GM19099 (cell line): ENCODE measurements at regions not wholly inside any gene's neighbourhood (a gene's known extent, or its start where the extent isn't known, plus 50 kb on each side); places are given as distances from the start of the nearest gene placed in this dataset.

Experiments
- POLR2A ChIP-seq: IDR thresholded peaks from 3 replicates; pipeline ENCODE4 v1.6.1; 2011; ENCODE audit warnings: low read depth; ENCODE audit not compliant: insufficient read length; ENCODE audit errors: extremely low read depth

DNA sequence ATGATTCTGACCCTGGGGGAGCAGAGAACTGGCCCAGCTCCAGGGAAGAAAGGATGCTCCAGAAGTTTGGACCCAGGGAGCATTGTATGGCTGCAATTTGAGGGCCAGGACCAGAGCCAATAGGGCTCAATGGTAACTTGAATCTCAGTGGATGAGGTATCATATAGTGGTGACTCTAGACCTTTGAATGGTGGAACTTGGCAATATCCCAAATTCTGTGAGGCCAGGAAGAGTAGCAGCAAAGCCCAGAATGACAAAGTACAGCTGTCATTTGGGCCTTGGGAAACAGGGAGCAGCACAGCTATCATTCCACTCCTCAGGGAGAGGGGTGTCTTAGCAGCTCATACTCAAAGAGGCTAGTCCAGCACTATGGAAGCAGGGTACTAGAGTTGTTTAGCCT lies 332.9 kb upstream of the RBMS1 start:
- TF ChIP-seq POLR2A: no peak

DNA sequence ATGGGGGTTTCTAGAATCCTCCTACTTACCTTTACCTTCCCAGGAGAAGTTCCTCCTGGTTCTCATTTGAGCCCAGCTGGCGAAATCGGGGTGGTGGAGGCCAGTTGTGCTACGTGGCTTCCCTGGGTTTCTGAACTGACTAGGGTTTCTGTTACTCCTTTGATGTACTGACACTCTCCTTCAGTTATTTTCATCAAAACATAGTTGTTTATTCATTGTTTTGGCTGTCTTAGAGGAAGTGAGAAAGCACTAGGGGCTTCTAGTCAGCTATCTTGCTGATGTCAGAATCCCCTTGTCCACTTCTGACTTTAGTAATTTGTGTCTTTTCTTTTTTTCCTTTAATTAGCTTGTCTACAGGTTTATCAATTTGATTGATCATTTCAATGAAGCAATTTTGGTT lies 332.2 kb upstream of the TANK start:
- no peak for TF ChIP-seq POLR2A

DNA sequence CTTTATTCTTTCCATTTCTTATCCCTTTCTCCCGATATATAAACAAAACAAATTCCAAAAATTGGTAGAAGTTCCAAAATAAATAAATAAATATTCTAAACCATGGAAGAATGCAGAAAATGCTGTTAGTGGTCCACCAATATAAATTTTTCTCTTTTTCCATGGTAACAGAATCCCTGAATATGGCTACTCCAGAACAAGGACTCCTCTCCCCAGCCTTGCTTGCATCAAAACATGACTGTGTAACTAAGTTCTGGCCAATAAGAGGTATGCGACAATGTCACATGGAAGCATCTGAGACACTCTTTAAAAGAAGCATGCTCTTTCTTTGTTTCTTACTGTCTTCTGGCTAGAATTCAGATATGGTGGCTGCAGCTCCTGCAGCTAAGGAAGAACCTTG lies 325.1 kb upstream of the TANK start:
- TF ChIP-seq POLR2A: no peak

DNA sequence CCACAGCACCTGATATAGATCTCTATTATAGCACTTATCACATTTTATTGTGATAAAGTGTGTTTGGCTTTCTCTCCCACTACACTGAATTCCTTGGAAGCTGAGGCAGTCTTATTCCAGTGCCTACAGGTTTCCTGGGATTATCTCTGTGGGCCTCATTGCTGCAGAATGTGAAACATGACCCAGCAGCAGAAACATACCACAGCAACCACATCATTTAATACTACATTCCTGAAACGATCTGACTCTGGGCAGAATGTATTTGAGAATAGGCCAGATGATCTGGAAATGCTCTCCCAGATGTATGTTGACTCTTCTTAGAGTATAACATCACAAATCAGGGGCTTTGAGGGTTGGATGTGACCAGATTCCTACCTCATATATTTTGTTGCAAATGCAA lies 323.5 kb upstream of the TANK start:
- no peak for TF ChIP-seq POLR2A

DNA sequence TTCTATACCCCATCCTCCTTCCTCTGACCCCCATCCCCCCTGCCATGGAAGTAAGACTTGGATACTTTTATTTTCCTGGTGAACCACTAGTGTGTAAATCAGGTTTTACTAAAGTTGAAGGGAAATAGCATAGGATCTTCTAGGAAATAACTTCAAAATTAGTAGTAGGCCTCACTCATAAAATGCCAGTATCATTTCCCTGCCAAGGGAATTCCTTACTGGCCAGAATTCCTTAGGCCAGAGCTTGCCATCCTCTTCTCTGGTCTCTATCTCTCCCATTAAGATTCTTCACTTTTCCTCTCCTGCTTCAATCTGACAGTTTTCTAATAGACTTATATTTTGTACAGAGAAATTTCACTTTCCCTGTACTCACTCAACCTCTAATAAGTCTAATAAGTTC lies 322.8 kb upstream of the TANK start:
- no peak for TF ChIP-seq POLR2A

DNA sequence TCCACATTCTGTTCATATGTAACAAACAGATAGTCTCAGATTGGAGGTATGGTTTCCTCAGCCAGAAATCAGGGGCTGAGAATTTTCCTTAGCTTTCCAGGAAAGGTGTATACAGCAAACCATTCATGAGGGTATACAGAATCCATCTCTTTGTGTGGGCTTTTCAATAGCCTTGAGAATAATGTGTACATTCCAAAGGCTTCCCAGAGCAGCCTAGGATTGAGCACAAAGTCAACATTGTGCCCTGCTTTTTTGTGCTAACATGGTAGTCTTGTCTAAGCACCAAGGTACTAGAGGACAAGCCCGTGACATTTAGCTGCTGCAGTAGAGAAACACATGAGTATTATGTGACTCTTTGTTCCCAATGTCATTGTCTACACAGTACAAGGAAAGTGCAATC lies 322.1 kb upstream of the TANK start:
- TF ChIP-seq POLR2A: no peak

DNA sequence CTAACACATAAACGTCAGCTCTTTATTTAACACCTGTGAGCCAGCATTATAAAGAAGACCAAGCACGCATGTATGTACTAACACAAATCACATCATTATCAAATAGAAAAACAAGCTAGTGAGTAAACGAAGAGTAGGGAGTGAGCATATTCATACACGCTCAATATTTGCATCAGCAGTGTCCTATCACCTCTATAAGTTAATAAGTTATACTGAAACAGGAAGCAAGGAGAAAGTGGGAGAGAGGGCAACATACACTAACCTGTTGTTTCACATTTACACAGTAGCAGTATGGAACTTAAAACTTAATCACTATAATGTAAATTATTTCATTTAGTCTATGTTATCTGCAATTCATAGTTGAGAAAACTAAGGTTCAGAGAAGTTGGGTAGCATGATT lies 321.5 kb upstream of the TANK start:
- TF ChIP-seq POLR2A: no peak

DNA sequence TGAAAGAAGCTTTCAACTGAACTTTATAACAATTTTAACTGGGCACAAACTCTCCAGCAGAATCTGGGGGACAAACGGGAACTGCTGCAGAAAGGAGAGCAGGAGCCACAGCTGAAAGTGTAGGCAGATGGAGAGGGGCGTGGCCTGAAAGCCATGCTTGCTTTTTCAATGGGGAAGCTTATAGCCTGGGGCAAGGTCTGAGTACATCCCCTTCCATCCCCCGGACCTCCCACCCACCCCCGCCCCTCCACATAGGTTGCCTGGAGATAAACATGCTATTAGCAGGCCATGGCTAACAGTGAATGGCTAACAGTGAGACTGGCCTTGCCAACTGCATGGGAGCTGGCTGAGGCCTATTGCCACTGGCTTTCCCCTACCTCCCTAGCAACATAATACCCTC lies 317.9 kb upstream of the TANK start:
- TF ChIP-seq POLR2A: no peak

DNA sequence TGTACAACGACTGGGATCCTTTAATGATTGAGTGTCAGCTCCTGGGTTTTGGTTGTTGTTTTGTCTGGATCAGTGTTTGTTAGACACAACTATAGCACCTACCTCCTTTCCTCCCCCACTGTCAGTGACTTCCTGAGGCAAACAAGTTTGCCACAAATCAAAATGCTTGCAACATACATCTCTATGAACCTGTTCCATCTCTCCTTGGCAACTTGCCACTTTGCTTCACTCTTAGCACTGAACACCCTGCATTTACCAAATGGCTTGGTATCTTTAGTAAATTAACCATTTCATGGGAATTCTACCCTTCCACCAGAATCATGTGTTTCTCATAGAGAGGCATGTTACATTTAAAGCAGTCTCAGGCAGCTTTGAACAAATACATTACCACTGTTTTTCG lies 301.1 kb upstream of the TANK start:
- no peak for TF ChIP-seq POLR2A

DNA sequence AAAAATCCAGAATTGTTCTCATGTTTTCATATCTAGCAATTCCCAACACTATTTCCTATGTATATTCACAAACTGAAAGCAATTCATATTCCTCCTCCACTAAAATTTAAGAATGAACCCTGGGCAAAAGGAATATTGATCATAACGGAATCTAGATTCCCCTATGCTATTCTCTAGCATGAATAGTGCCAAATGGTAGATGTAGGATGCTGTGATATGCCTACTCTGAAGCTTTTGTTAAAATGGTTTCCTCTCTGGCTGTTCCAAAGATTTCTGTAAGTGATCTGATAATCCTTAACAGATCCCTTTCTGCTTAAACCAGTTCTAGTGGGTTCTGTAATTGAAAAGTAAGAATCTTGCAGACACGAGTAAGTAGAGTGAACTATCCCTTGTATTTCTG lies 298.0 kb upstream of the TANK start:
- no peak for TF ChIP-seq POLR2A

DNA sequence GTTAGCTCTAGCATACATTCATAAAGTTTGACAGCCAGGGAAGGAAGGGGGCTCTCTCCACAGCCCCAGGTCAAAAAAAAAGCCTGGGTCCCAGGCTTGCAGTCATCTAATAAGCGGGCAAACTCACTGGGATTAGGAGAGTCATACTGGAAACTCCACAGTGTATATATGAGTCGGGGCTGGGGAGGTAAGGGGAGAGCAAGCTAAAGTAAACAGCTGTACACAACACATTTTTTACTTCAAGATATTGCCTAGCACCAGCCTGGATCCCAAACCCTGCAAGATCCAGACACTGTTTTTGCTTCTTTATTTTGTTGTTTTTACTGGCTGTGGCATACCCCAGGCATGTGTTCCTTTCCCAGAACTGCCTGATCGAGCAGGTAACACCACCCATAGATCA lies 291.3 kb upstream of the TANK start:
- no peak for TF ChIP-seq POLR2A

DNA sequence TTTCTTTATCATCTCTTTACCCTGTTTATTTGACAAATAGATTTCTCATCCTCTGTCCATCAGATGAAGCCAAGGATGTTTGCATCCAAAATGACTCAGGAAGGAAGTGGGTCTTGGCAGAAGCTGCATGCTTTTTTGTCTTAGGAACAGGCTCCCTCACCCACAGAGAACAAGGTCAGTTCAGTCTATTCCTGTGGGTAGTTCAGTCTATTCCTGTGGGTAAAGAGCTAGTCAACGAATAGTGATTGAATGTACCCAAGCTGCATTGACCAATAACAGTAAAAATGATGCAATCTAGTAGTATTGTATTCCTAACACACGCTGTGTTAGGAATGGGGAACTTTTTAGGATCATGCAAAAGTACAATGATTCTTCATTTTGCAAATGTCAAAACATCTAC lies 290.8 kb upstream of the TANK start:
- no peak for TF ChIP-seq POLR2A

DNA sequence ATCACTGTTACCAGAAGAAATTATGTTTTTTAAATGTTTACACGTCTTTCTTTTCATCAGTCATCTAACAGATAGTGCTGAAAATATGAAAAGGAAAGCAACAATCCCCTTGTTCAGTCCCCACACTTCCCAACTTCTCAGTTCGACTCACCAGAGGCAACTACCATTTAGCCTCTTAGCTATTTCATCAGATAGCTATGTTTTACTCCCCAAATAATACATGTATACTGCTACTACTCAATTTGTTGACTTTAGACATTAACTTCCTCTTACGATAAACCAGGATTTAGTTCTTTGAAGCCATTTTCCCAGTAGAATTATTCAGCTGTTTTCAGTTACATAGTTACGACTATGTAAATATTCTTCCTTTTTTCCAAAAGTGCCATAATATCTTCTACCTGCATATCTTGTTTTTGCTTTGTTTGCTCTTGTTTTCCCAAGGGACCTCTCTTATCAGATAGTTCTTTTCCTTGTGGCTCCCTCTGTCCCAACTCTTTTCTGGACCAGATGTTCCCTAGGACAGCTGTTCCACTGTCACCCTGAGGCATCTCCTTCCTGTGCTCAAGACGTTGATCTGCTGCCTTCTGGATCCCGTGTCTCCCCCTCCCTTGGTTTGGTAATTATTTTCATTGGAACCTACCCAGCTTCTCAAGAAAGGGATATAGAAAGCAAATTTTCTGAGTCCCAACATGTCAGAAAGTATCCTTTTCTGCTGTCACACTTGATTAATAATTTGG lies 289.3 kb upstream of the TANK start:
- no peak for TF ChIP-seq POLR2A

DNA sequence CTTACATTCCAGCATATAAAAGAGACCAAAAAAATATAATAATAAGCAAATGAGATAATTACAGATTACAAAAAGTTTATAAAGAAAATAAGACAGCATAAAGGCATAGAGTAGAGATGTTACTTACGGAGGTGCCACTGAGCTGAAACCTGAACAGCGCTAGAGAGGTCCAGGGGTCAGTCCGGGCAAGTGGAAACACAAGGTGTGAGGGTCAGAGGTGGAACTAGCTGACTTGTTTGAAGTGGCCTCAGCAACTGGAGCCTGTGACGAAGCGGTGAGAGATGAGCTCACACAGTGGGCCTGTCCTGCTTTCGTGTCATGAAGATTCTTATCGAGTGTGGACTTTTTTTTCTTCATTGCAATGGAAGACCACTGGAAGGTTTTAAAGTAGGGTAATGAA lies 288.3 kb upstream of the TANK start:
- TF ChIP-seq POLR2A: no peak

DNA sequence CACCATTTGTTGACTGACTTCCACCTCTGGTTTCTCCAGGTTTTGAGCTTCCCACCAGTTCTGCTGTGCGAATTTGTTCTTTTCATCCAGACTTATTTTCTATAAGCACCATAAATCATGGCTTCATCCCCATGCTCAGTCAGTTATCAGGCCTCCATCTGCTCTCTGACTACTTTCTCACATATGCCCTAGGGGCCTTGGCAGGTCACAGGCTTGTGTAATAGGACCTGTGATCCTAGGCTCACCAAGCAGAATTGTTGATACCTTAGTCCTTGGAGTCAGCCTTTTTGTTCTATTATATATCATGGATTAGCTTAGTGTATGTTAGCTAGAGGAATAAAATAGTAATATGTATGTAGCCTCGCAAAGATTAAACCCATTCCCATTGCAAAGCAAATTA lies 284.2 kb upstream of the TANK start:
- no peak for TF ChIP-seq POLR2A

DNA sequence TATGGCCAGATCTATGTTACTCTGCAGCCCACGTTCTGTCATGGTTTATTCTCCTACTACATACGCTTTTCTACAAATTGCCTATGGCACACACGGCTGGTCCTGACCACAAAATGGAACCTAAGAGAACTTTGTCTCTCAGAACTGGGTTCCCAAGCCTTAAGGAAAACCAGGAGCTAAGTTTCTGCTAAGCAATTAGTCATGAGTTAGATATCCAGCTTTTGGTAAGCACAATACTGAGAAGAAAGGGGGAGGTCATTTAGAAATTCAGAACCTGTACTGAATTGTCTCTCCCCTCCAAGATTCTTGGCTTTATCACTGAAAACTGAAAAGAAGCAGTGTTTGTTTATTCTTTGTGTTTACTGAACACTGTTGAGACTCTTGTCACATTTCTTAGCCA lies 283.5 kb upstream of the TANK start:
- no peak for TF ChIP-seq POLR2A

DNA sequence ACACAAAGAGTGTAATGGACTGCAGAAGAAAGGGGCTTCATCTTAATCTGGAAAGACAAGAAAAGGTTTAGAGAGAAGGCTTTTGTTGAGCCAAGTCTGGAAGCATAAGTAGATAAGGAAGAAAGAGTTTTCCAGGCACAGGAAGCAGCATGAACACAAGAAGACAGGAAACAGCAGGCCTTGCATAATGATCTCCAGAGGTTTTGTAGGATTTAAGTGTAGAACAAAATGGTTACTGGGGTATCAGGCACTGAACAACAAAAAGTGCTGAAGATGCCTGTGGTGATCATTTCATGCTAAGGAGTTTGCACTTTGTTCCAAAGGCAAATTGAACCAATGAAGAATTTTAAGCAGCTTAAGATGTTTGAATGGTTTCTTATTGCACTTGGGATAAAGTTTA lies 281.6 kb upstream of the TANK start:
- TF ChIP-seq POLR2A: no peak
